ENCODE measurements at regions not wholly inside any gene's neighbourhood (a gene's known extent, or its start where the extent isn't known, plus 50 kb on each side); places are given as distances from the start of the nearest gene placed in this dataset.
A peak's percentile ranks its signal among the peaks of the same experiment; 100 is the strongest.

- DNase-seq (ENCODE audit: low read depth, low spot score) (peak; percentile 69), FAIRE-seq (peak; percentile 73)
- H3K4me2 ChIP-seq (ENCODE audit: insufficient read depth, low read length): no peak overlapping the region
- no peaks in the 10 kb centered on the region for H4K20me1 ChIP-seq (replicated peaks; ENCODE audit: control insufficient read depth, extremely low read depth, insufficient read depth, low read length)
- ChIA-PET CTCF (interaction anchor here (0.6 to 2.0 kb wide), 12 partner anchors 9 to 1333 kb away, joined by 3 to 17 read pairs (median 4); no protein-coding TSS in a partner anchor), POLR2A (interaction anchor here (0.6 kb wide), 1 partner anchor 960 kb away, joined by 5 read pairs; no protein-coding TSS in a partner anchor)
- H3K36me3 ChIP-seq (ENCODE audit: control insufficient read depth in 2 of 2, extremely low read depth in 1 of 2, insufficient read depth in 2 of 2, low read length in 2 of 2): no peaks in the 10 kb centered on the region
- no peaks in the 10 kb centered on the region for H3K9me3 ChIP-seq (replicated peaks; ENCODE audit: control insufficient read depth, insufficient read depth, low read length)
- intact Hi-C loops (cut with micrococcal nuclease) (loop anchor here (5.0 to 10.0 kb wide), 5 partner anchors 46 to 828 kb away; no protein-coding TSS in a partner anchor), dilution Hi-C loops (cut with MboI; ENCODE audit: extremely low pct_ligation_motif_present, low sequenced_read_pairs) (no loop called here)
- H3K27ac ChIP-seq (ENCODE audit: insufficient read depth, low read depth, low read length): no peak overlapping the region
- no peaks in the 10 kb centered on the region for H3K4me1 ChIP-seq (ENCODE audit: control insufficient read depth, extremely low read depth, insufficient read depth, low read length)
- no peak overlapping the region for H3K9ac ChIP-seq (replicated peaks; ENCODE audit: extremely low read depth, insufficient read depth, low read length)
- no peaks in the 10 kb centered on the region for H3K79me2 ChIP-seq (ENCODE audit: control insufficient read depth, insufficient read depth, low read length)
- no peak overlapping the region for H2AFZ ChIP-seq (ENCODE audit: low read depth, low read length)
- H3K4me3 ChIP-seq (replicated peaks in 1 of 3; ENCODE audit: insufficient read depth in 1 of 3, low read depth in 1 of 3, low read length in 3 of 3): no peak overlapping the region
- H3K27me3 ChIP-seq (ENCODE audit: control insufficient read depth in 2 of 2, insufficient read depth in 2 of 2, low read length in 2 of 2): no peaks in the 10 kb centered on the region
- TF ChIP-seq CTCF (IDR thresholded peaks at IDR 0.05; ENCODE audit: extremely low read depth in 1 of 2, insufficient read depth in 1 of 2, low read depth in 1 of 2, low read length in 2 of 2): peak; percentile 50 to 72
- no peak for TF ChIP-seq EZH2 (IDR thresholded peaks at IDR 0.05; ENCODE audit: borderline replicate concordance, low read depth, low read length, severe bottlenecking)
- H3K9me1 ChIP-seq (replicated peaks; ENCODE audit: control insufficient read depth, extremely low read depth, insufficient read depth, low read length): no peaks in the 10 kb centered on the region
- no TSS peak for BruUV-seq (replicated peaks)
These were observed 1541.9 kb upstream of the PIK3C3 start for GRCh38 chr18:40413160-40413559.

- ChIA-PET POLR2A (no interaction called here), CTCF (interaction anchor here (1.6 to 2.0 kb wide), 3 partner anchors 10 to 249 kb away, joined by 5 to 9 read pairs (median 8); no protein-coding TSS in a partner anchor)
- Histone ChIP-seq H3K27ac (ENCODE audit: insufficient read depth, low read depth, low read length) (no peak overlapping the region), H3K27me3 (ENCODE audit: control insufficient read depth in 2 of 2, insufficient read depth in 2 of 2, low read length in 2 of 2) (peaks cover 0 to 2% of the 10 kb centered on the region in 2 experiments), H2AFZ (ENCODE audit: low read depth, low read length) (no peak overlapping the region), H3K9ac (replicated peaks; ENCODE audit: extremely low read depth, insufficient read depth, low read length) (no peak overlapping the region), H3K4me3 (replicated peaks in 1 of 3; ENCODE audit: insufficient read depth in 1 of 3, low read depth in 1 of 3, low read length in 3 of 3) (no peak overlapping the region), H3K79me2 (ENCODE audit: control insufficient read depth, insufficient read depth, low read length) (no peaks in the 10 kb centered on the region), H3K9me1 (replicated peaks; ENCODE audit: control insufficient read depth, extremely low read depth, insufficient read depth, low read length) (no peaks in the 10 kb centered on the region), H3K36me3 (ENCODE audit: control insufficient read depth in 2 of 2, extremely low read depth in 1 of 2, insufficient read depth in 2 of 2, low read length in 2 of 2) (no peaks in the 10 kb centered on the region), H4K20me1 (replicated peaks; ENCODE audit: control insufficient read depth, extremely low read depth, insufficient read depth, low read length) (no peaks in the 10 kb centered on the region), H3K4me1 (ENCODE audit: control insufficient read depth, extremely low read depth, insufficient read depth, low read length) (no peaks in the 10 kb centered on the region), H3K9me3 (replicated peaks; ENCODE audit: control insufficient read depth, insufficient read depth, low read length) (no peaks in the 10 kb centered on the region), H3K4me2 (ENCODE audit: insufficient read depth, low read length) (no peak overlapping the region)
- dilution Hi-C loops (cut with MboI; ENCODE audit: extremely low pct_ligation_motif_present, low sequenced_read_pairs): no loop called here
- no TSS peak for BruUV-seq (replicated peaks)
- intact Hi-C loops (cut with micrococcal nuclease): loop anchor here (5.0 to 10.0 kb wide), 5 partner anchors 45 to 828 kb away; no protein-coding TSS in a partner anchor
- FAIRE-seq: no peak
- no peak for TF ChIP-seq JUN (IDR thresholded peaks at IDR 0.05; ENCODE audit: borderline replicate concordance, insufficient read depth, insufficient read length, low read depth)
- no peak for TF ChIP-seq POLR2AphosphoS5 (IDR thresholded peaks at IDR 0.05; ENCODE audit: insufficient read depth, low read depth, low read length)
- TF ChIP-seq GATA2 (IDR thresholded peaks at IDR 0.05; ENCODE audit: insufficient read depth, insufficient read length, low read depth, low read length): no peak
- no peak for TF ChIP-seq MYC (IDR thresholded peaks at IDR 0.05; ENCODE audit: low read depth, low read length)
- no peak for TF ChIP-seq EZH2 (IDR thresholded peaks at IDR 0.05; ENCODE audit: borderline replicate concordance, low read depth, low read length, severe bottlenecking)
- no peak for TF ChIP-seq CTCF (IDR thresholded peaks at IDR 0.05; ENCODE audit: extremely low read depth in 1 of 2, insufficient read depth in 1 of 2, low read depth in 1 of 2, low read length in 2 of 2)
- no peak for TF ChIP-seq FOS (IDR thresholded peaks at IDR 0.05; ENCODE audit: borderline replicate concordance, insufficient read depth, low read length)
- TF ChIP-seq, protein P1, sequence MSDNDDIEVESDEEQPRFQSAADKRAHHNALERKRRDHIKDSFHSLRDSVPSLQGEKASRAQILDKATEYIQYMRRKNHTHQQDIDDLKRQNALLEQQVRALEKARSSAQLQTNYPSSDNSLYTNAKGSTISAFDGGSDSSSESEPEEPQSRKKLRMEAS (IDR thresholded peaks at IDR 0.05; ENCODE audit: insufficient read depth, insufficient read length): no peak
- no peak for TF ChIP-seq POLR2A (IDR thresholded peaks at IDR 0.05; ENCODE audit: low read depth, low read length)
- no peak for DNase-seq (ENCODE audit: low read depth, low spot score)
These were observed 1542.6 kb upstream of the PIK3C3 start for GRCh38 chr18:40412410-40412809.

All from endothelial cell of umbilical vein (primary cell).